IPS-15b (cell line): ENCODE measurements at regions not wholly inside any gene's neighbourhood (a gene's known extent, or its start where the extent isn't known, plus 50 kb on each side); places are given as distances from the start of the nearest gene placed in this dataset.

Experiments
- H3K27me3 ChIP-seq: one replicate; pipeline ENCODE4 v1.6.1; 2013; ENCODE audit warnings: low read length; ENCODE audit not compliant: control insufficient read depth, insufficient read depth
- H3K36me3 ChIP-seq: one replicate; pipeline ENCODE4 v1.6.1; 2013; ENCODE audit warnings: low read length; ENCODE audit not compliant: control insufficient read depth, insufficient read depth
- H3K4me1 ChIP-seq: one replicate; pipeline ENCODE4 v1.6.1; 2013; ENCODE audit warnings: mild to moderate bottlenecking, low read length; ENCODE audit not compliant: control insufficient read depth, insufficient read depth
- H3K4me3 ChIP-seq: one replicate; pipeline ENCODE4 v1.5.1; 2013; ENCODE audit warnings: low read depth, low read length
- H3K9ac ChIP-seq: one replicate; pipeline ENCODE4 v1.6.1; 2013; ENCODE audit warnings: low read depth, mild to moderate bottlenecking, low read length
- H3K9me3 ChIP-seq: one replicate; pipeline ENCODE4 v1.6.1; 2013; ENCODE audit warnings: mild to moderate bottlenecking, low read length; ENCODE audit not compliant: control insufficient read depth, insufficient read depth

- no peak overlapping the region for H3K9ac ChIP-seq
- H3K4me1 ChIP-seq, result peaks cover 12% of the 10 kb centered on the region
- no peaks in the 10 kb centered on the region for H3K9me3 ChIP-seq
- H3K4me3 ChIP-seq, result no peak overlapping the region
- no peaks in the 10 kb centered on the region for H3K36me3 ChIP-seq
- peaks cover 55% of the 10 kb centered on the region for H3K27me3 ChIP-seq
Measured at GRCh38 chr14:81676395-81676794, 142.7 kb upstream of the SEL1L start.

- H3K9me3 ChIP-seq, result no peaks in the 10 kb centered on the region
- H3K4me3 ChIP-seq, result no peak overlapping the region
- H3K36me3 ChIP-seq, result no peaks in the 10 kb centered on the region
- H3K4me1 ChIP-seq, result peaks cover 15% of the 10 kb centered on the region
- H3K27me3 ChIP-seq, result peaks cover 60% of the 10 kb centered on the region
- H3K9ac ChIP-seq, result no peak overlapping the region
Measured at GRCh38 chr14:81676879-81677278, 143.2 kb upstream of the SEL1L start.

- Histone ChIP-seq H3K27me3 (peaks cover 68% of the 10 kb centered on the region), H3K4me3 (no peak overlapping the region), H3K9me3 (no peaks in the 10 kb centered on the region), H3K36me3 (no peaks in the 10 kb centered on the region), H3K4me1 (peaks cover 20% of the 10 kb centered on the region), H3K9ac (no peak overlapping the region)
Measured at GRCh38 chr14:81677736-81678135, 144.1 kb upstream of the SEL1L start.

DNA sequence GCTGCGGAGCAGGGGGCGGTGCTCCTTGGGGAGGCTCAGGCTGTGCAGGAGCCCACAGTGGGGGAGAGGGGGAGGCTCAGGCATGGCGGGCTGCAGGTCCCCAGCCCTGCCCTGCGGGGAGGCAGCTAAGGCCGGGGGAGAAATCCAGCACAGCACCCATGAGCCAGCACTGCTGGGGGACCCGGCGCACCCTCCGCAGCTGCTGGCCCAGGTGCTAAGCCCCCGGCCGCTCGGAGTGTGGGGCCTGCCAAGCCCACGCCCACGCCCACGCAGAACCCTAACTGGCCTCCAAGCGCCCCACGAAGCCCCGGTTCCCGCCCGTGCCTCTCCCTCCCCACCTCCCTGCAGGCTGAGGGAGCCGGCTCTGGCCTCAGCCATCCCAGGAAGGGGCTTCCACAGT, 145.6 kb upstream of the SEL1L start:
- H3K9ac ChIP-seq, result no peak overlapping the region
- H3K4me1 ChIP-seq, result peaks cover 22% of the 10 kb centered on the region
- H3K36me3 ChIP-seq, result no peaks in the 10 kb centered on the region
- peaks cover 81% of the 10 kb centered on the region for H3K27me3 ChIP-seq
- H3K4me3 ChIP-seq, result no peak overlapping the region
- no peaks in the 10 kb centered on the region for H3K9me3 ChIP-seq

- H3K9me3 ChIP-seq, result no peaks in the 10 kb centered on the region
- no peak overlapping the region for H3K9ac ChIP-seq
- H3K4me3 ChIP-seq, result no peak overlapping the region
- H3K36me3 ChIP-seq, result no peaks in the 10 kb centered on the region
- peaks cover 22% of the 10 kb centered on the region for H3K4me1 ChIP-seq
- H3K27me3 ChIP-seq, result peaks cover 80% of the 10 kb centered on the region
Measured at GRCh38 chr14:81681541-81681940, 147.9 kb upstream of the SEL1L start.

DNA sequence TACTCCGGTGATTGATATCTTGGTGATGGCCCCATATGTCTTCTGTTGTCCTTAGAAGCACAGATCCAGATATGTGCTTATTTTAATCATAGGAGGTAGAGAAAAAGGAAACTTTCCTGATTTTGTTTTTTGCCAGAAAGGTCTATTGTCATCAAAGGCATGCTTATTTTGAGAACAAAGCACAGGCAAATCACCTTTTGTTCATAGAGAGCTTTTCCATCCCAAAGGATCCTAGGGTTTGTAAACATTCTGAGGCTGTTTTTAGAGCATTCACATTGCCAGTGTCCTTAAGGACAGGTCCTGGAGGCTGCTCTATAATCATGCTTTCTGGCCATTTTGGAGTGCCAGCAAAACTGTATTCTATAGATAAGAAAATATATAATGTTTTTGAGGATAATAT, 148.5 kb upstream of the SEL1L start:
- Histone ChIP-seq H3K4me3 (no peak overlapping the region), H3K4me1 (peaks cover 22% of the 10 kb centered on the region), H3K9ac (no peak overlapping the region), H3K36me3 (no peaks in the 10 kb centered on the region), H3K9me3 (no peaks in the 10 kb centered on the region), H3K27me3 (peaks cover 75% of the 10 kb centered on the region)

GRCh38 chr14:81682701-81683100, 149.0 kb upstream of the SEL1L start:
- Histone ChIP-seq H3K4me1 (peaks cover 22% of the 10 kb centered on the region), H3K4me3 (no peak overlapping the region), H3K36me3 (no peaks in the 10 kb centered on the region), H3K9ac (no peak overlapping the region), H3K27me3 (peaks cover 70% of the 10 kb centered on the region), H3K9me3 (no peaks in the 10 kb centered on the region)

DNA sequence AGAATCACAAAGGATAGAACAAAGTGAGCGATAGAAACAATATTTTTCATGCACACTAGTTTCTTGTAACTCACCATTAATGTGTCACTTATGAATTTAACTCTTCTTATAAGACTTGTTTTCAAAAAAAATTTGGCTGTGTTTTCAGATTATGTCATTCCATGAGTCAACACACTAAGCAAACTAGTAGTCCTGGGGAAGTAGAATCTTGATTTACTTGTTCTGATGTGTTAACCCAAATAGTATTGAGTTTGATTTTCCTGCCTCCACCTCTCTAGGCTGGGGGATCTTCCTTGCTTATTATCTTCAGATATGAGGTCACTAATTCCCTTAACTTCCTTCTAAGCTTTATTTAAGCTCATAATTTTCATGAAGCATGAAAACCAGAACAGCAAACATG, 151.0 kb upstream of the SEL1L start:
- Histone ChIP-seq H3K36me3 (no peaks in the 10 kb centered on the region), H3K4me3 (no peak overlapping the region), H3K9me3 (no peaks in the 10 kb centered on the region), H3K27me3 (peaks cover 55% of the 10 kb centered on the region), H3K9ac (no peak overlapping the region), H3K4me1 (peaks cover 21% of the 10 kb centered on the region)

- no peak overlapping the region for H3K9ac ChIP-seq
- no peaks in the 10 kb centered on the region for H3K36me3 ChIP-seq
- peaks cover 41% of the 10 kb centered on the region for H3K27me3 ChIP-seq
- H3K4me1 ChIP-seq, result peaks cover 9% of the 10 kb centered on the region
- H3K4me3 ChIP-seq, result no peak overlapping the region
- no peaks in the 10 kb centered on the region for H3K9me3 ChIP-seq
Measured at GRCh38 chr14:81686512-81686911, 152.9 kb upstream of the SEL1L start.

DNA sequence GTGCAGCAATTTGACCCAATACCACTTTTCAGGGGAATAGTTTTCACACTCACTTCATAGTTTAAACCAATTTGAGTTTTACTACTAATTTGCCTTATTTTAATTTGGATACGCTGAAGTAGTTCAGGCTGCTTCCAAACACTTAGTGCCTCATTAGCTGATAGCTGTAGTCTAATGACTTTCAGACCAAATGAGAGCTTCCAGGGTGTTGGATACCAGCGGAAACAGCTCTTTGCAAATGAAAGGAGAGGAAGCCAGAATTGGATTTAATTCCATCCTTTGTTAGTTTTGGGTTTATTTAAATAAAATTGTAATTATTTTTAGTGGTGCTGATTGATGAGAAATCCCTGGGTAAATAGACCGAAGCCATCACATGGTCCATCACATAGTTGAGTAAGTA, 158.3 kb upstream of the SEL1L start:
- no peaks in the 10 kb centered on the region for H3K36me3 ChIP-seq
- H3K9ac ChIP-seq, result no peak overlapping the region
- H3K4me1 ChIP-seq, result no peaks in the 10 kb centered on the region
- H3K9me3 ChIP-seq, result no peaks in the 10 kb centered on the region
- H3K27me3 ChIP-seq, result peaks cover 3% of the 10 kb centered on the region
- no peak overlapping the region for H3K4me3 ChIP-seq

- H3K9ac ChIP-seq, result no peak overlapping the region
Measured at GRCh38 chr14:81694419-81694818, 160.8 kb upstream of the SEL1L start.

DNA sequence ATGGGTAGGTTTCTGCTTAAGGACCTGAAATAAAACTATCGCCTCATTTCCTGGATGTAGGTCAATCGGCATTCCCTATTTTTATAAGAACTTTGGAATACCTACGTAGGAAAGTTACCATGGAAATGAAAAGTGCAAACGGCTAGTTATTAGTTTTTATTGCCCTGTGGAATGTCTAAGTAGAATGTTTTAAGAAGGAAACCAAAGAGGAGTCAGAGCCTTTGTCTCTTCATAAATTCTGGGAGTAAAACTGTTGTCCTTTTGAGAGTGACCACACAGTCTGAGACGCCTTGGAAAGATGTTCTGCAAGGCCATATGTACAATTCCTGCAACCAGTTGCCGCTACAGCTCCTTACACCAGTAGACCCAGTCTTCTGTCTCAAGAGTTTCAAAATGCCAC, 176.0 kb upstream of the SEL1L start:
- no peak overlapping the region for H3K4me3 ChIP-seq
- no peak overlapping the region for H3K9ac ChIP-seq
- no peaks in the 10 kb centered on the region for H3K9me3 ChIP-seq
- H3K36me3 ChIP-seq, result no peaks in the 10 kb centered on the region
- H3K27me3 ChIP-seq, result no peaks in the 10 kb centered on the region
- H3K4me1 ChIP-seq, result no peaks in the 10 kb centered on the region

More at GRCh38 chr14:81694419-81694818, 160.8 kb upstream of the SEL1L start:
- Histone ChIP-seq H3K36me3 (no peaks in the 10 kb centered on the region), H3K4me3 (no peak overlapping the region), H3K9me3 (no peaks in the 10 kb centered on the region), H3K27me3 (no peaks in the 10 kb centered on the region), H3K4me1 (no peaks in the 10 kb centered on the region)
